ENCODE measurements at regions not wholly inside any gene's neighbourhood (a gene's known extent, or its start where the extent isn't known, plus 50 kb on each side); places are given as distances from the start of the nearest gene placed in this dataset.
"Not testable (repeated sequence)": the region's sequence is repeated elsewhere in the genome, so short reads cannot be mapped to it uniquely, and the experiment has no call there.

DNA sequence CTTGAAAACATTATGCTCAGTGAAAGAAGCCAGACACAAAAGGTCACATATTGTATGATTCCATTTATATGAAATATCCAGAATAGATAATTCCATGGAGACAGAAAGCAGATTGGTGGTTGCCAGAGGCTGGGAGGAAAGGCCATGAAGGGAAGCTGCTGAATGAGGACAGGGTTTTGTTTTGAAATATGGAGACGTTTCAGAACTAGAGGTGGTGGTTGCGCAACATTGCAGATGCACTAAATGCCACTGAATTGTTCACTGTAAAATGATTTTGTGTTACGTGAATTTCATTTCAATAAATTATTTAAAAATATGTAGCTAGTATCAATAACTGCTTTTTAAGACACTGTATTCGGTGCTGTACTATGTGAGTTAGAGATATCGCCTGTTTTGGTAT lies 101.7 kb upstream of the ZNF236 start:
- DNase-seq = no peak

DNA sequence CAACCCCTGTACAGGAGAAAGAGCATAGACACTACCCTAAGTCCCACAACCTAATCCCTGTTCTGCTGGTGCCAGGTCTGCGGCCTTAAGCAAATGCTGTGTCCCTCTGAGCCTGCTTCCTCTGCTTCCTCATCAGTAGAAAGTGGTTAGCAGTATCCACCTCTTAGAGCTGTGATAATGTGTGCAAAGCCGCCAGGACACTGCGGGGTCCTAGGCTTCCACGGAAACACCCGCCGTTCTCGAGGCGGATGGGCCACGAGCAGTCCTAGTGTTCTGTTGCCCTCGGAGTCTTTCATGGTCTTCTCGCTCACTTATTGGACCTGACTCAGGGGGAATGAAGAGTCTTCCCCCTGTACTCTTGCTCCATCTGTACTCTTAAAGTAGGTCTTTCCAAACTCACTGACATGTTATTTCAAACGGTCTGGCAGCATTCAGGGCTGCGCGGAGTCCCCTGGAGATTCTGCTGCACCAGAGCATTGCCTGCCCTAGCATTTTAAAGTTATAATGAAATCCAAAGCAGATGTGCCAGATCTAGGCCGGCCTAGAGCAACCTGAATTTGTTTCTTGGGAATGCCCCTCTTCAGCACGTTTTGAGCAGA lies 107.2 kb upstream of the ZNF236 start:
- no peak for DNase-seq

DNA sequence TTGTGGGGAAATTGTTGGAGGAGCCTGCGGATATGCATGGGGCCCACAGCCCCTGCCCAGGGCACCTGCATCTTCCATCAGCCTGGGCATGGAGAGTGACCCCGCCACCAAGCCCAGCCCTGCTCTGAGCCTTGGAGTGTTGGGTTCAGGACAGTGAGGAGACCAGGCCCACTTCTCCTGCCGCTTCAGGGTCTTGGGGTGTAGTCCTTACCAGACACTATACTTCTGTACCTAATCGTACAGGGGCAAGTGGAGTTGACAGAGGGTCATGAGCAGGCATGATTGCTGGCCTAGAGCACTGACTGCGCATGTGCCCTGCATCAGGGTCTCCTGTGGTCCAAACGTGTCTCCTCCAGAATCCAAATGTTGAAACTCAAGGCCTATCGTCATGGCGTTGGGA lies 108.9 kb upstream of the ZNF236 start:
- no peak for DNase-seq

DNA sequence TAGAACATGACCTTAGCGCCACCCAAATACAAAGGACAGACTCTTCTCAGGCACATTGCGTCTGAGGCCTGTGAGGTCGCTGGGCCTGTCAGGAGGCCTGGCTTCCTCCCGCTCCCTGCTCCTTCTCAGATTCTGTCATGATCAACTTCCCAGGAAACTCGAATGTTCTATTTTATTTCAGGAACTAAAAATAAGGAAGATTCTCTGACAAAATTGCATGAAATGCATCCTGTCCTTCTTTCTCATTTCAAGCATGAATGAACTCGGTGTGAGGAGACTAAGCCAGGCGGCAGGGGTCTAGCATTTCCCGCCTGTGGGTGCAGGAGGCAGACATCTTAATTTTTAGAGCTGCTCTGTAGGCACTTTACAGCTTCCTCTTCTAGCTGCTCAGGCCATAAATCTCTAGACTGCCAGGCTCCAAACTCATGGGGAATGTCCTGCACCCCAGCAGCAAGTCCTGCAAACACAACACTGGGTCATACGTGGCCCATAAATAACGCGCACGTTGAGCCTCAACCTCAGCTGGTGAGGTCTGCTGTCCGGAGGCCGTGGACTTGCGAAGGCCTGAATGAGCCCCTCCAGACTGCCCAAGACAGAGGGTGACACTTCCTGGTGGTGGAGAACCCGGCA lies 109.7 kb upstream of the ZNF236 start:
- no peak for DNase-seq

DNA sequence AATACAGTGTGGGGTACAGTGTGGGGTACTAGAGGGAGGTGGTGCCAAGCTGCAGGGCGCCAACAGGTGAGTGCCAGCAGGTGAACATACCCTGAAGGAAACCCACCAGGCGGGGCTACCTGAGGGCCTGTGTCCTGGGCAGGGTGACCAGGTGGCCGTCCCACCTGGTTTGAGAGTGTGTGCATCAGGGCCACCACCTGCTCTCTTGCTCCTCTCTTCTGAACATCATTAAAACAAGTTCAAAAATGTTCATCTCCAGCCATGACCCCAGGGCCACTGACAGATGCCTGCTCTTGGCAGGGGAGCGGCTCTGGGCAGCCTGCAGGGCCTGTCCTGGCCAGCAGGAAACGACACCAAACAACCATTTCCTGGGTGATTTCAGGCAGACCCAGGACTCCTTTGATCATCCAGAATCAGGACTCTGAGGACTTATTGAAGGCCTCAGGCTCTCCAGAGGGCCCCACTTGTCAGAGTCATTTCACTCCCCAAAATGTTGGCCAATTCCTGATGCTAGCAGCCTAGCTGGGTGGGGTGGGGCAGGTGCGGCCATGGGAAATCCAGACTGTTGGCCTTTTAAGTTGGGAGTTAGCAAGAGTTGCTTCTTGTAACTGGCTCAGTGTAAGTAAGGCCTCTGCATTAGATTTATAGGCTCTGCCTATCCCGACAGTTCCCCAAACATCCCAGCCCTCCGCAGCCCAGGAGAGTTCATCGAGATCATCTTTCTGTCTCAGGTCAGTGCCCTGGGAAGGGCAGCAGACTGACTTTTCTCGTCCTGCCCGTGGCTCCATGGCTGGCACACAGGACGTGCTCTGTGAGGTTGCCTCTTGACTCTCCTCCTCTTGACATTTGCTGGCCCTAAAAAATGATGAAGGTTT lies 111.5 kb upstream of the ZNF236 start:
- DNase-seq = no peak

DNA sequence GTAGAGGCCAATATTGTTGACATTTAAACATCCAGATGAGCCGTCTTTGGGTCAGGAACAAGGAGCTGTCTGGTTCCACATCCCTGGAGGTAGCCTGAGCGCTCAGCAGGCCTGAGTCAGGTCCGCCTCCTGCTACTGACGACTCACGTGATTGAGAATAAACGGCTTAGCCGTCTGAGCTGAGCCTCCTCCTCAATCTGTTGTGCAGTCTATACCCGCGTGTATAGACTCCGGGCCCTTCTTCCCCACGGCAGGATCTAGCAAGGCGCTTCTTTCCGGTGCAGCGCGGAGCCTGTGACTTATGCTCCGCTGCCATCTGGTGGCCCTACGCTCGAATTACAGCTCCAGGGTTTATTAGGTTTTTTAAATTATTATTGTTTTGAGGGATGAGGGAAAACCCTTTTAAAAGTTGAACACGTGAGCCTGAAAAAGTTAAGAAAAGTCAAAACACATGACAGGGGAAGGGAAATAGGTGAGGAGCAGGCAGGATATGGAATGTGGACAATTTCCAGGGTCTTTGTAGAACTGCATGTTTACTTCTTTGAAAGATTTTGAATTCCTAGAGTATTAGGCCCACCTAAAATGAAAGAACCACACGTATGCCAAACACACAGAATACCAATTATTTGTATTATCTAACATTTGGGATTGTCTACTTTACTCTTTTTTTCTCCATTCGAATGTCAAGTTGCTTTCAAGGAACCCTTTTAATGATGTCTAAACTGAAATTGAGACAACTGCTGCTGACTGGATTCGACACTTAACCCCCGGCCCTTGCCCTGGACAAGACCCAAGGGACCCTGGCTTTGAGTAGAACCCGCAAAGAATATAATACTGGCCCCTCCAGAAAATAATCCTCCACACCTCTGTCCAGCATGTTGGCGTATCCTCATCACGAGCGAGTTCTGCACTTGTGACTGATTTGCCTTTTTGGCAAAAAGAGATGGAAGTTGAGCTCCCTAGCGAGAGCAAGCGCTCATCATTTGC lies 112.4 kb upstream of the ZNF236 start:
- DNase-seq = peak; percentile 19

DNA sequence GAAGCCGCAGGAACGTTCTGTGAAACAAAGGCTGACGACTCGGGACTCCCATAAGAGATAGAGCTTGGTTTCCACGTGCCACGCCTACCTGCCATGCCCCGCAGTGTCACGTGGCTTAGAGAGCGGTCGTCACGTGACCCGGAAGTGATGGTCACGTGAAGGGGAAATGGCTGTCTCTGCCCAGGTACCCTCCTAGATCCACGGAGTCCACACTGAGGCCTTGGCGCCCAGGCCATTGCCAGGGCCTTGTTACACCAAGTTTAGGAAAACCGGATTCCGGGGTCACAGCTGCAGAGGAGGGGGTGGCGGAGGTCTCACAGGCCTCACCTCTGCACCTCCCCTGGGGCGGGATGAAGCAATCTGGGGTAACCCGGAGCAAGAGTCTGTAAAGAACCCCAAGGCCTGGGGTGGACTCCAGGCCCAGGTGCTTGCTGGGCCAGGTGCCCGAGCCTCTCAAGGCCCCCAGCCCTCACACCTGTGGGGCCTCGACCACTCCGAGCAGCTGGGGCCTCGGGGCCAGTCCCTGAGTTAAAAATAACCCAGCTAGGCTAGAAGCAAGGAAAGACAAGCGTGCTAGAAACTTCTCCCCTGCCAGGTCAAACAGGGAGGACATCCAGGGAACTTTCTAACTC lies 113.5 kb upstream of the ZNF236 start:
- DNase-seq = no peak

DNA sequence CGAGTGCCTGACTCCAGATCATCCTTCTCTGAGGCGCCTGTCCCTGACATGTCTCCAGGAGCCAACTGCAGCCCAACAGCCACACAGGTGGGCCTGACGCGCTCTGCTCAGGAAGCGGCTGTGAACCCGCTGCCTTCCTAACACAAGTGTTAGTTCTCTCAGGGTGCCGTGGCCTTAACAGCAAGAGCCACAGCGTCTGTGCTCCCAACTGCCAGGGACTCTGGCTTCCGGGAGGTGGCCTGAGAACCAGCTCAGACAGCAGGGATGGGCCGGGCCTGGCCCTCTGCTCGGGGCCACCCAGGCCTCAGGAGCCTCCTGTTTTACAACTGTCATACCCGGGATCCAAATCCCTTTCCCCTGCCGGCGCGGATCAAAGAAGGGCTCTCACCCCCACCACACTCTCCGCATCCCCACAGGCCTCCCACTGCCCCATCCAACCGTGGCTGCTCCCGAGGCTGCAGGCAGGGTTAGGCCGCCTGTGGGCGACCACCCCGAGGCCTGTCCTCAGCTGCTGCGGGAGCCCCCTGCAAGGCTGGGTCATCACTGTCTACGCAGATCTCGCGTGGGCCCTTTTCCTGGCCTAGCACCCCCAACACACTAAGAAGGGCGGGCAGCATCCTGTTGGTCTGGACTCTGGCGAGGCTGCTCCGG lies 114.2 kb upstream of the ZNF236 start:
- no peak for DNase-seq

DNA sequence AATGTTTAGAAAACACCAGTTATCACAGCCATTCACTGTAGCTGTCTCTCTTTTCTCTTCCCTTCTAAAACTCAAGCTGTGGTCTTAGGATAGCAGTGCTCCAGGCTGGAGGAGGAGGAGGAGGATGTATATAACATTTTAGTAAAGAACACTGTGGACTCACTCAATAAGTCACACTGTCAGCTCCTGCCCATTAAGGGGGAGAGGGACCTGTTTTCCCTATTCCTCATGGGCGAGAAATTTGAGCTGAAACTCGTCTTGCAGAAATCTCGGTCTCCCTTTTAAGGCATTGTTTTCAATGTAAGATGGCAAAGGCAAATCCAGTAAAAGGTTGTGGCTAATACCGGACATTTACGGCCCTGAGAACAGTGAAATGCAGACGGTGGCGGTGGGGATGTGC lies 114.8 kb upstream of the ZNF236 start:
- DNase-seq = no peak

DNA sequence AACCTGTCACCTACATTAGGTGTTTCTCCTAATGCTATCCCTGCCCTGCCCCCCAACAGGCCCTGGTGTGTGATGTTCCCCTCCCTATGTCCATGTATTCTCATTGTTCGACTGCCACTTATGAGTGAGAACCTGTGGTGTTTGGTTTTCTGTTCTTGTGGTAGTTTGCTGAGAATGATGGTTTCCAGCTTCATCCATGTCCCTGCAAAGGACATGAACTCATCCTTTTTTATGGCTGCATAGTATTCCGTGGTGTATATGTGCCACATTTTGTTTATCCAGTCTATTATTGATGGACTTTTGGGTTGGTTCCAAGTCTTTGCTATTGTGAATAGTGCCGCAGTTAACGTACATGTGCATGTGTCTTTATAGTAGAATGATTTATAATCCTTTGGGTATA lies 117.8 kb upstream of the ZNF236 start:
- not testable (repeated sequence) for DNase-seq

DNA sequence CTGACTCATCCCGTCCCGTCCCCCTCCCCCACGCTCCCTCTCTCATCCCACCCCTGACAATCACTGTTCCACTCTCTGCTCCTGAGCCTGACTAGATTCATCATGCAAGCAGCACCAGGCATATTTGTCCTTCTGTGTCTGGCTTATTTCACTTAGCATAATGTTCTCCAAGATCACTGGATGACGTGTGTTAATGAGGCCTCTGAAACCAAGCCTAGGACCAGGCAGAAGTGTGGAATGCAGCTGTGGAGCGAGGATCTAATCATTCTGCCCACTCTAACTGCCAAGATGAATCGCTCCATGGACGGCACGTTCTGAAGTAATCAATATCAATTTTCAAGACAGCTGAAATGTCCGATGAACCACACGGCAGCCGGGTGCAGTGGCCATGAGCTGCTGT lies 122.4 kb upstream of the ZNF236 start:
- DNase-seq = no peak

DNA sequence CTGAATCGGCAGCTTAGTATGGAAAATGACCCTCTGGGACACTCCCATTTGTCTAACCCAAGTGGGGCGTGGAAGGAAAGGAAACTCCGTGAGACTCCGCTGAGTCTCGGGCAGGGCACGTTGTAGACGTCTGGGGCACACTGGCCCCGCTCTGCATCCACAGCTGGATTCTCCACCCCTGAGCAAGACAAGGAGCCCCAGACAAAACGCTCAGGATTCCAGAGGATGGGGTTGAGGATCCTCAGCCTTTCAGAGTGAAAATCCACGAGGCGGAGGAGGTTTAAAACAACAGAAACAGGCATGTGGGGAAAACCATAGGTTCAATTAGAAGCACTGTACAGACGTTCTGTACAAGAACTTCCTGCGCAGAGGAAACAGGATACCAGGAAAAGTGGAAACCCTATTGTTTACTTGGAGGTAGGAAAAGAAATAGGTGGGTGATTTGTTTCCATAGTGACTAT lies 124.9 kb upstream of the ZNF236 start:
- no peak for DNase-seq

DNA sequence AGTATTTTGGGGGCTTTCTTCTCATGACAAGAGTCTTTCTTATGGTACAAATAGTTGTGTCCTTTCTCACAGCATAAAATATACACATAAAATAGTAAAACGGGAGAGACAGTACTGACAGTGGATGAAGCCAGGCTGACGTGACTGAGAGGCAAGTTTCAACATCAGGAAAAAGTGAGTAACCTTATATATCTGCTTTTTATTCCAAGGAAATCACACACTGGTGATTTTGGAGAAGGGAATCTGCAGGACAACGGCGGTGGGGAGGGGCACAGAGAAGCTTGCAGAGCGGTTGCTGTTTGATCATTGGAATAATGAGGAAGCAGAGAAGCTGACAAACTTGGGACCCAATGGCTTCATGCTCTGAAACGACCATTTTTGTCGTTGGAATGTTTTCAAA lies 130.6 kb upstream of the ZNF236 start:
- no peak for DNase-seq

DNA sequence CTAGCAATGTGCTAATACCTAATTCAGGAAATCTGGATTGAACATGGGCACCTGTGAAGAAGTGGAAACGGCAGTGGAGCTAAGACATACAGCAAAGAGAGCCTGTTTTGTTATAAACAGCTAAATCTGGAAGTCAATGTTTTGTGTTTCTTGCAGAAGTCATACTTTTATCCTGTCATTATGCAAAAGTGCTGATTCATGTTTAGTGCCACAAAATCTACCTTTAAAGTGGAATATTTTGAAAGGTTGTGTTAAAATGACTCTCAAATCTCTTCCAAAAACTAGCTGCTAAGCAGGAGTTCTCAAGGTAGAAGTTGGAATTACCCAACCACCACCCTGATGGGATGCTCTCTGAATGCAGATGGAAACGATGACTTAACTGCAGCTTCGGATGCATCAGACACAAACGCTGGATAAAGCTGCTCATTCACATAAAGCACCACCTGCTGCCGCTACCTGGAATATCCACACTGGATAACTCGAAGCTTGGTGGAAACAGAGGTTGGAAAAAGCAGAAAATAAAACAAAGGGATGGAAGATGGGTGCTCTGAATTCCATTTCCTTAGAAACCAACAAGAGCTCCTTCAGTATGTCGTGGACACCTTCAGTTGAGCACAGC lies 132.6 kb upstream of the ZNF236 start:
- no peak for DNase-seq

DNA sequence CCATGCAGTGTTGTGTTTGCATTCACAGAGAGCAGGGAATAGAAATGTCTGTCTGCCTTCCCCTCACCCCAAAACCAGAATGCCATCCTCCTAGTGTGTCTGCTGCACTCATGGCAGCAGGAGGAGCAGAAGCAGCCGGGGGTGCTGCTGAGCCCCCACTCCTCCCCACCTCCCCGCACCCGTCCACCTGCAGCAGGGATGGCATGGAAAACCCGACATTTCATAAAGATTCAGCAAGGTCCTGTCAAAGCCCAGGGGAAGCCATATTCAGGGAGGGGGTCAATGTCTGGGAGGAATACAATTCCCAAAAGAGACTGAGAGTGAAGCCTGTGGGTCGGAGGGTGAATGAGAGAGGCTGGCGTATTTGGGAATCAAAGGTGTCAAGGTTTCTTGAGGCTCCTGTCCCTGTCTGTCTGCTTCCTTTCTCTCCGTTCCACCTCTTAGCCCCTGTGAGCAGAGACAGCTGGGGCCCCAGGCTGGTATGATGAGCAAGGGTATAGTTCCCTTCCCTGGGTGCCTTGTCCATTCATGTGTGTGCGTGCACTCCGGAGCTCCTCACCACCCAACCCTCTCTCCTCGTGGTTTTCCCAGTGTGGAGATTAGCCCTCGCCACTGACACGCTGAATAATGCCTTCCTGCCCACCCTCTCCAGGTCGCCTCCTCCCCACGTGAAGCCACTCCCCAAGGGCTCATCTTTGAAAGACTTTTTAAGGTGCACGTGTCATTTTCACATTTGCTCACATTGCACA lies 133.5 kb upstream of the ZNF236 start:
- no peak for DNase-seq

DNA sequence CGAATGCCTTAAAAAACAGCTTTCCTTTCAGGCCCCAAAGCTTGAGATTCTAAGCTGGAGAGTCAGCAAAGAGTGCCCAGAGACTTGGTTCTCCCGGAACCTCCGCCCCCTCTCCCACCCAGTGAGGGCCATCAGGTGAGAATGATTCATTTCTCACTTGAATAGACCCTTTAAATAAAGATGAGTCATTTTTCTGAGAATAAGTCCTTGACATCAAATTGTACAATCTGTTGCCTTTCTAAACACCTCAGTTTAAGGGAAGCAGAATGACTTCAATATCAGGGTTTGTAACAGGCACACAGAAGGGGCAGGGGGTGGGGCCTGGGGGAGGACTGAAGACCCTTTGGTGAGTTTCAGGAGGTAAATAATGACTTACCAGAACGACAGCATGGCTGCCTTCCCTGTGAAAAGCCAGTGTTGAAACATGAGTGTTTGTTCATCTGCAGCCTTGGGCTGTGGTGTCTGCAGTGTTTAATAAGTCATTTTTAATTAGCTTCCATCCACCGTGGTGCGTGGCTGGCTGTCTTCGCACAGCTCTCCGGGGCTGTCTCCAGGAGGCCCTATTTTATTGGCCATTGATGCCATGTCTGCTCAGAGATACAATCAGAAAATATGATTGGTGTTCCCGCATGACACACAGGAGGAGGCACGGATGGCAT lies 134.9 kb upstream of the ZNF236 start:
- no peak for DNase-seq

DNA sequence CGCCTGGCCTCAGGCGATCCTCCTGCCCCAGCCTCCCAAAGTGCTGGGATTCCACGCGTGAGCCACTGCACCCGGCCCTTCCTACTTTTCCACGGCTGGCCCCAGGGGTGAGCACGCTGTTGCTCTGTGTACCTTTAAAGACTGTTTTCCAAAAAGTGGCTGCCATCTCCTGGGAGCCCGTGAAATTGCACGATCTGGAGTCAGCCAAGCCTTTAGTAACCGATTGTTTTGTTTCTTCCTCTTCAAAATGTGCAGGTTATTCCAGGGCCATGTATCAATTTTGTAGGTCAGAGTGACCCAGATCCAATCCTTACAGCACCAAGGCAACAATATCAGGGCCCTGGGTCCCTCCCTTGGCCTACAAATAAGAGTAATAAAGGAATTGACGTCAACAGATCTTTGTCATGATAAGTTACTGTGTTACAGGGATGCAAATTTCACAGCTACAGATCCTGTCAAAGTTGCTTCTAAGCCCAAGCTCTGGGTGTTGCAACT lies 135.6 kb upstream of the ZNF236 start:
- DNase-seq = no peak

DNA sequence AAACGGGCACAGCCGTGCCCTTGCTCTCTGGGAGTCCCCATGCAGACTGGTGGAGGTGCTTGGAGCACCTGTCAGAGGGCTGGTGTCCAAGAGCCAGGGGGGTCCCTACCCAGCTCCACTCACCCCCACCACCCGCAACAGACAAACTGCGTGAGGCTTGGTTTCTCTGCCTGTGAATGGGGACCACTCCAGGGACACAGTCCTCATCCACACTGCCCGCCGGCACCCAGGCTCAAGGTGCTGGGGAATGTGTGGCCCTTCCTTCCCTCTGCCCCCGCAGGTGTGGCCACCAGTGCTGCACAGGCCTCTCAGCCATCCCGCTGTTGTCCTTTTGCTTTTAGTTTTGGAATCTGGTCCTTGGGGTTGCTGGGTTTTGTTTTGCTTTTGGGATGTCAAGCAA lies 136.5 kb upstream of the ZNF236 start:
- no peak for DNase-seq

DNA sequence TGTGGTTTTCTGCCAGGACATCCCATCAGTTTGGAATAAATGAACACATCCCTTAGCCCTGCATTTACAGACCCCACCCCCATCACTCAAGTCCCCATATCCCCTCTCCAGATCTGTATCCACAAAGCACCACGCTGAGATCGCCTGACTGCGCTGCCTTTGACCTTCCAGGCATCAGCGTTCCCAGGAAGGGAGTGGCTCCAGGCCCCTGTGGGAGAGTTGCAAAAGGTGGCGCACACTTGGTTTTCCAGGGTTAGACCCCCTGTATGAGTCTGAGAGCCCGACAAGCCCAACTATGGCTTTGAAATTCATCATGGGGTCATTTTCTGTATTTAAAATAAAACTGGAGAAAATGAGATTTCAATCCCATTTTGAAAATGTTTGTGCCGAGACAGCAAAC lies 137.0 kb upstream of the ZNF236 start:
- no peak for DNase-seq

DNA sequence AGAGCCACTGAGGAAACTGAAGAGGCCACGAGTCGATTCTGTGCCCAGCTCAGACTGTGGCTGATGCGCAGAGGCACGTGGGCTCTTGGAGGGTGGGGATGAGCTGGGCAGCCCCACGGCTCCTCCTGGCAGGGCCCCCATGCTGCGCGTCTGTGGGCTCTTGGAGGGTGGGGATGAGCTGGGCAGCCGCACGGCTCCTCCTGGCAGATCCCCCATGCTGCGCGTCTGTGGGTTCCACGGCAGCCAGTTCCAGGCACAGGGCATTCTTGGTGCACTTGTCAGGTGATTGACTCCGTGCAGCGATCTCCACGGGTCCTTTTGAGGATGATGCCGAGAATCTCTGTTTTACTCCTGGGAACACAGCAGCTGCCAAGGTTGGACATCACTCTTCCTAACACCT lies 138.1 kb upstream of the ZNF236 start:
- no peak for DNase-seq

Data from NCI-H1694 (cell line).